ENCODE measurements at regions not wholly inside any gene's neighbourhood (a gene's known extent, or its start where the extent isn't known, plus 50 kb on each side); places are given as distances from the start of the nearest gene placed in this dataset.

GRCh38 chr18:42477267-42477666 is 522.2 kb downstream of the PIK3C3 start (continued):
- no peak for TF ChIP-seq CTCF (IDR thresholded peaks at IDR 0.05)

GRCh38 chr18:42480441-42480840 is 525.4 kb downstream of the PIK3C3 start:
- Histone ChIP-seq H2AFZ (ENCODE audit: low read depth) (no peak overlapping the region), H3K27ac (ENCODE audit: low read depth in 2 of 2, low read length in 1 of 2) (no peak overlapping the region), H3K79me2 (ENCODE audit: insufficient read depth) (no peaks in the 10 kb centered on the region), H3K9me3 (no peaks in the 10 kb centered on the region), H3K4me1 (ENCODE audit: control insufficient read depth in 1 of 2, insufficient read depth in 2 of 2, low read depth in 1 of 2, low read length in 1 of 2) (no peaks in the 10 kb centered on the region; a peak in 1 of 4 replicates), H3K36me3 (replicated peaks in 1 of 2; ENCODE audit: control insufficient read depth in 1 of 2, insufficient read depth in 2 of 2, low read length in 1 of 2) (no peaks in the 10 kb centered on the region), H3K9me2 (no peaks in the 10 kb centered on the region), H3F3A (replicated peaks; ENCODE audit: insufficient read depth) (no peaks in the 10 kb centered on the region), H4K20me1 (ENCODE audit: insufficient read depth) (no peaks in the 10 kb centered on the region), H3K9ac (no peak overlapping the region), H3K4me2 (no peak overlapping the region), H3K4me3 (ENCODE audit: low read depth in 2 of 2, low read length in 1 of 2) (no peak overlapping the region), H3K27me3 (ENCODE audit: insufficient read depth) (no peaks in the 10 kb centered on the region)
- CTCF ChIA-PET = no interaction called here
- POLR2A ChIA-PET = no interaction called here
- TF ChIP-seq FOXM1 (IDR thresholded peaks at IDR 0.05; ENCODE audit: low read depth) (no peak), REST (IDR thresholded peaks at IDR 0.05; ENCODE audit: low read depth, low read length) (no peak), USF2 (IDR thresholded peaks at IDR 0.05; ENCODE audit: borderline replicate concordance, low read depth, low read length) (no peak), RCOR1 (IDR thresholded peaks at IDR 0.05; ENCODE audit: low read length) (no peak), YY1 (IDR thresholded peaks at IDR 0.05; ENCODE audit: low read depth) (no peak), EP300 (IDR thresholded peaks at IDR 0.05; ENCODE audit: borderline replicate concordance in 1 of 2, low read depth in 1 of 2, low read length in 1 of 2) (no peak), NFIC (IDR thresholded peaks at IDR 0.05; ENCODE audit: borderline replicate concordance) (no peak), ZBTB33 (IDR thresholded peaks at IDR 0.05; ENCODE audit: borderline replicate concordance, low read depth) (no peak)
- DNase-seq = no peak
- 33% methylated on average over 5 of the region's 5 CpGs for WGBS (ENCODE audit: low lambda C conversion rate)
